Type B pancreatic cell (in vitro differentiated cells): ENCODE measurements at regions not wholly inside any gene's neighbourhood (a gene's known extent, or its start where the extent isn't known, plus 50 kb on each side); places are given as distances from the start of the nearest gene placed in this dataset.

Experiments
- DNase-seq: peaks from one replicate; pipeline ENCODE4 v3.0.0; 2021; ENCODE audit warnings: mixed read lengths; ENCODE audit not compliant: unreplicated experiment; ENCODE audit errors: extremely low spot score
- H3K27ac Mint-ChIP-seq: 2 replicates; pipeline ENCODE4 v1.8.0; 2021; ENCODE audit warnings: mild to moderate bottlenecking, mixed read lengths
- H3K27me3 Mint-ChIP-seq: 2 replicates; pipeline ENCODE4 v1.8.0; 2021; ENCODE audit warnings: mixed read lengths
- H3K36me3 Mint-ChIP-seq: 2 replicates; pipeline ENCODE4 v1.8.0; 2021; ENCODE audit warnings: mixed read lengths
- H3K4me1 Mint-ChIP-seq: one replicate; pipeline ENCODE4 v1.8.0; 2021; ENCODE audit warnings: mixed read lengths; ENCODE audit not compliant: unreplicated experiment
- H3K4me3 Mint-ChIP-seq: 2 replicates; pipeline ENCODE4 v1.8.0; 2021; ENCODE audit warnings: mild to moderate bottlenecking, mixed read lengths
- H3K9me3 Mint-ChIP-seq: 2 replicates; pipeline ENCODE4 v1.8.0; 2021; ENCODE audit warnings: mixed read lengths
- TF ChIP-seq, protein P1 (sequence below): fragments of 200-600 bp; sonication (generic); conservative IDR thresholded peaks from 2 replicates; pipeline ENCODE4 v1.5.0; 2021; ENCODE audit warnings: antibody characterized with exemption, mild to moderate bottlenecking

DNA sequence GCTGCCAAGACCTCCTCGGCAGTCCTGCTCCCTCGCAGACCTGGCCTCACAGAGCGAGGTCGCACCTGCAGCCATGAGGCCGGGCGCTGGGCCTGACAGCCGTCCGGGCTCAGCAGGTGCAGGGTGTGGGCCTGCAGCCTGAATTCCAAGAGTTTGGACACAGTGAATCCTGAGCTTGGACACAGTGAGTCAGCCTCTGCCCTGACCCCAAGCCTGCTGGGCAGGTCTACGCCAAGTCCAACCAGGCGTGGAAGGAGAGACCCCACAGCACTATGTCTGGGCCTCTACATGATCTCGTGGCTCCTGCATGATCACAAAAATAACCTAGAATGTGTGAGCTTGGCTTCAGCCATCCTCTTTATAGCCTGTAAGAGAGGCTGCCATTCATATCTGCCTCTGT, 121.0 kb downstream of the C16orf95 start:
- Mint-ChIP-seq H3K4me3 (no peak overlapping the region), H3K27me3 (peaks cover 7% of the 10 kb centered on the region), H3K27ac (no peak overlapping the region), H3K36me3 (no peaks in the 10 kb centered on the region), H3K4me1 (peaks cover 8% of the 10 kb centered on the region), H3K9me3 (no peaks in the 10 kb centered on the region)
- no peak for DNase-seq
- TF ChIP-seq, protein P1, sequence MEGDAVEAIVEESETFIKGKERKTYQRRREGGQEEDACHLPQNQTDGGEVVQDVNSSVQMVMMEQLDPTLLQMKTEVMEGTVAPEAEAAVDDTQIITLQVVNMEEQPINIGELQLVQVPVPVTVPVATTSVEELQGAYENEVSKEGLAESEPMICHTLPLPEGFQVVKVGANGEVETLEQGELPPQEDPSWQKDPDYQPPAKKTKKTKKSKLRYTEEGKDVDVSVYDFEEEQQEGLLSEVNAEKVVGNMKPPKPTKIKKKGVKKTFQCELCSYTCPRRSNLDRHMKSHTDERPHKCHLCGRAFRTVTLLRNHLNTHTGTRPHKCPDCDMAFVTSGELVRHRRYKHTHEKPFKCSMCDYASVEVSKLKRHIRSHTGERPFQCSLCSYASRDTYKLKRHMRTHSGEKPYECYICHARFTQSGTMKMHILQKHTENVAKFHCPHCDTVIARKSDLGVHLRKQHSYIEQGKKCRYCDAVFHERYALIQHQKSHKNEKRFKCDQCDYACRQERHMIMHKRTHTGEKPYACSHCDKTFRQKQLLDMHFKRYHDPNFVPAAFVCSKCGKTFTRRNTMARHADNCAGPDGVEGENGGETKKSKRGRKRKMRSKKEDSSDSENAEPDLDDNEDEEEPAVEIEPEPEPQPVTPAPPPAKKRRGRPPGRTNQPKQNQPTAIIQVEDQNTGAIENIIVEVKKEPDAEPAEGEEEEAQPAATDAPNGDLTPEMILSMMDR, result no peak

DNA sequence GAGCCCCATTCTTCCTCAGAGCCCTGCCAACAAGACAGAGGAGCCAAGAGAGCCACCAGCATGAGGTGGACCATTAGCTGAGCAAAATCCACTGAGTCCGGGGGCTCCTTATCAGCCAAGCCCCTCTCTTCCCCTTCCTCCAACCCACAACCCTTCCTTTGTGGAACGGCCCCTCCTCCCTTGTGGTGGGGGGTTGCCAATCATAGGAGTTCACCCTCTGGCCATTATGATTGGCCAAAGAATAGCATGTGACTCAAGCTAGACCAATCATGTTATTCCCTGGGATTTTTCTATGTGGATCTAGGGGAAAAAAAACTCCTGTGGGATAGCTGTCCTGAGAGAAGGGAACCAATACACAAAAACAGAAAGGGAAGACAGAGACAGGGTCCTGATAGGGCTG, 120.5 kb downstream of the C16orf95 start:
- Mint-ChIP-seq H3K4me1 (peaks cover 8% of the 10 kb centered on the region), H3K27me3 (peaks cover 7% of the 10 kb centered on the region), H3K36me3 (no peaks in the 10 kb centered on the region), H3K27ac (no peak overlapping the region), H3K9me3 (no peaks in the 10 kb centered on the region), H3K4me3 (no peak overlapping the region)
- DNase-seq, result no peak
- TF ChIP-seq, protein P1, result no peak

DNA sequence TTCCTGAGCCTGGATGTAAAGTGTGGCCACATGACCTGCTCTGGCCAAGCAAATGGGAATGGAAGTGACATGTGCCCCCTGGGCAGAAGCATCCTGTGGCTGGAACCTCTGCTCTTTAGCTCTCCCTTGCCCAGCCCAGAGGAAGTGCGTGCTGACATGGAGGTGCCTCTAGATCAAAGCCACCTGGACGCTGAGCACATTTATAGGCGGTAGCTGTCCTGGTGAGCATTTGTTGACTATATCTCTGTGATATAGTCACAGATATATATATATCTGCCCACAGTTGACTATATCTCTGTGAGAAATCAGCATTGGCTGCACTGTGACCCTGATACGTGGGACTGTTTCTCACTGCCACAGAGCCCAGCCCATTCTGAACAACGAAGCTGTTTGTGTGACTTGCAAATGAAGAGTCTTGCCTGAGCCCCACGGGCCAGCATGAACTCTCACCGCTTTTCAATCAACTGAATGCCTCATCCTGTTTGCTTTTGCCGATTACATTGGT, 118.8 kb downstream of the C16orf95 start:
- no peak for DNase-seq
- H3K4me3 Mint-ChIP-seq, result no peak overlapping the region
- peaks cover 13% of the 10 kb centered on the region for H3K4me1 Mint-ChIP-seq
- no peak overlapping the region for H3K27ac Mint-ChIP-seq
- TF ChIP-seq, protein P1, result no peak
- H3K9me3 Mint-ChIP-seq, result no peaks in the 10 kb centered on the region
- peaks cover 11% of the 10 kb centered on the region for H3K27me3 Mint-ChIP-seq
- no peaks in the 10 kb centered on the region for H3K36me3 Mint-ChIP-seq

DNA sequence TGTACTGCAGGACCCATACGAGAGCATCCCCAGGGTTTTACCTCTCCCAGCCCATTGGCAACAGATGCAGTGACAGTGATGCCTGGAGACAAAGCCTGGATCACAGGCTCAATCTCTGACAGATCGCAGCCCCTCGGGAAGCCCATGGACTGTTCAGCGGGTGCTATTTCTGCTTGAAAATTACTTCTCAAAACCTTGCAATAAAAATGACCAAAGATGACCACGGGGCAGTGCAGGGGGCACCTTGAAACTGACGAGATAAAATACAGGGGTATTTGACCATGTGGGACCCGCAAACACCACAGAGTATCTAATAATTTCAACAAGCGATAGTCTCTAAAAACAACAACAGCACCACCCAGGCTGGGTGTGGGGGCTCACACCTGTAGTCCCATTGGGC, 118.3 kb downstream of the C16orf95 start:
- Mint-ChIP-seq H3K9me3 (no peaks in the 10 kb centered on the region), H3K36me3 (no peaks in the 10 kb centered on the region), H3K27ac (no peak overlapping the region), H3K4me1 (peaks cover 14% of the 10 kb centered on the region), H3K27me3 (peaks cover 12% of the 10 kb centered on the region), H3K4me3 (no peak overlapping the region)
- TF ChIP-seq, protein P1, result no peak
- DNase-seq, result no peak

DNA sequence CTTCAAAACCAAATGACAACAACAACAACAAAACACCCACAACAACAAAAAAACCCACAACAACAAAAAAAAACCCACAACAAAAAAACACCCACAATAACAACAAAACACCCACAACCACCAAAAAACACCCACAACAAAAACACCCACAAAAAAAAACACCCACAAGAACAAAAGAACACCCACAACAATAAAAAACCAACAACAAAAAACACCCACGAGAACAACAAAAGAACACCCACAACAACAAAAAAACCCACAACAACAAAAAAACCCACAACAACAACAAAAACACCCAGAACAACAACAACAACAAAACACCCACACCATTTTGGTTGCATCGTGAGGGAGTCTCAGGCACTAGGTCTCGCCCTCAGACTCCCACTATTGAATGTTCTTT, 117.8 kb downstream of the C16orf95 start:
- Mint-ChIP-seq H3K9me3 (no peaks in the 10 kb centered on the region), H3K36me3 (no peaks in the 10 kb centered on the region), H3K27me3 (peaks cover 12% of the 10 kb centered on the region), H3K27ac (no peak overlapping the region), H3K4me1 (peaks cover 14% of the 10 kb centered on the region), H3K4me3 (no peak overlapping the region)
- DNase-seq, result no peak
- TF ChIP-seq, protein P1, result no peak

DNA sequence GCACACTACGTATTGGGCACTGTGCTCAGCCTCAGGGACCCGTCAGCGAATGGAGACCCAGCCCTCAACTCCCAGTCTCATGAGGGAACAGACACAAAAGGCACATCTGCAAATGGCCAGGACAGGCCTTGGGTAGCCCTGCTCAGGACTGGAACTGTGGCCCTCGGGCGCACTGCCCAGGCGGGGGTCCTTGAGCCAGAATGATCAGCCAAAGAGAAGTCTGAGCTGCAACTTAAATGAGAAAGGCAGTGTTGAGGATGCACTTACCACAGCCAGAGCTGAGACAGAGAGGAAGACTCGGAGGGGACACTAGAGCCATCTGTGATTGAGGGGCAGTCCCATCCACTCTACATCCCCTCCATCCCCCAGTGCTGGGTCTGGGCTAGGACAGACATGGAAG, 117.3 kb downstream of the C16orf95 start:
- no peak overlapping the region for H3K27ac Mint-ChIP-seq
- no peaks in the 10 kb centered on the region for H3K9me3 Mint-ChIP-seq
- no peak overlapping the region for H3K4me3 Mint-ChIP-seq
- DNase-seq, result no peak
- H3K27me3 Mint-ChIP-seq, result peaks cover 12% of the 10 kb centered on the region
- no peaks in the 10 kb centered on the region for H3K36me3 Mint-ChIP-seq
- TF ChIP-seq, protein P1, result no peak
- peaks cover 14% of the 10 kb centered on the region for H3K4me1 Mint-ChIP-seq
